ENCODE measurements at regions not wholly inside any gene's neighbourhood (a gene's known extent, or its start where the extent isn't known, plus 50 kb on each side); places are given as distances from the start of the nearest gene placed in this dataset.

- TF ChIP-seq CTCF (conservative IDR thresholded peaks at IDR 0.05 in 1 of 2, IDR thresholded peaks at IDR 0.05 in 1 of 2; ENCODE audit: low read depth in 1 of 2, low read length in 2 of 2): no peak
- TF ChIP-seq EZH2 (IDR thresholded peaks at IDR 0.05; ENCODE audit: low read length, missing control alignments): no peak
- H3K27ac ChIP-seq (ENCODE audit: insufficient read depth, low read length): no peak overlapping the region
- H2AFZ ChIP-seq (ENCODE audit: low read length): no peak overlapping the region
- H3K4me3 ChIP-seq (replicated peaks in 1 of 4; ENCODE audit: control extremely low read depth in 1 of 4, insufficient read depth in 1 of 4, low read depth in 3 of 4, low read length in 4 of 4): no peak overlapping the region
- H3K4me1 ChIP-seq (ENCODE audit: control insufficient read depth, extremely low read depth, insufficient read depth, low read length): no peaks in the 10 kb centered on the region
- H3K27me3 ChIP-seq (ENCODE audit: control insufficient read depth, insufficient read depth, low read length): no peaks in the 10 kb centered on the region
- H3K4me2 ChIP-seq (ENCODE audit: extremely low read depth, insufficient read depth, low read length): no peak overlapping the region
- no peak overlapping the region for H3K9ac ChIP-seq (ENCODE audit: insufficient read depth, low read length)
- H3K36me3 ChIP-seq (ENCODE audit: control insufficient read depth, insufficient read depth, low read length): no peaks in the 10 kb centered on the region
- DNase-seq (ENCODE audit: low read depth in 2 of 2): no peak
- no peaks in the 10 kb centered on the region for H3K9me3 ChIP-seq (ENCODE audit: control insufficient read depth, insufficient read depth, low read depth, low read length)
- H3K79me2 ChIP-seq (ENCODE audit: control insufficient read depth, insufficient read depth, low read length): no peaks in the 10 kb centered on the region
- no peaks in the 10 kb centered on the region for H4K20me1 ChIP-seq (ENCODE audit: control insufficient read depth, extremely low read depth, insufficient read depth, low read length)
These were observed 371.6 kb upstream of the EPHA7 start for GRCh38 chr6:93790981-93791380.

- Histone ChIP-seq H3K9ac (ENCODE audit: insufficient read depth, low read length) (no peak overlapping the region), H2AFZ (ENCODE audit: low read length) (no peak overlapping the region), H3K9me3 (ENCODE audit: control insufficient read depth, insufficient read depth, low read depth, low read length) (no peaks in the 10 kb centered on the region), H3K36me3 (ENCODE audit: control insufficient read depth, insufficient read depth, low read length) (no peaks in the 10 kb centered on the region), H3K4me2 (ENCODE audit: extremely low read depth, insufficient read depth, low read length) (no peak overlapping the region), H3K27me3 (ENCODE audit: control insufficient read depth, insufficient read depth, low read length) (no peaks in the 10 kb centered on the region), H3K27ac (ENCODE audit: insufficient read depth, low read length) (no peak overlapping the region), H3K4me1 (ENCODE audit: control insufficient read depth, extremely low read depth, insufficient read depth, low read length) (no peaks in the 10 kb centered on the region), H4K20me1 (ENCODE audit: control insufficient read depth, extremely low read depth, insufficient read depth, low read length) (no peaks in the 10 kb centered on the region), H3K4me3 (replicated peaks in 1 of 4; ENCODE audit: control extremely low read depth in 1 of 4, insufficient read depth in 1 of 4, low read depth in 3 of 4, low read length in 4 of 4) (no peak overlapping the region), H3K79me2 (ENCODE audit: control insufficient read depth, insufficient read depth, low read length) (no peaks in the 10 kb centered on the region)
- TF ChIP-seq EZH2 (IDR thresholded peaks at IDR 0.05; ENCODE audit: low read length, missing control alignments) (no peak), CTCF (conservative IDR thresholded peaks at IDR 0.05 in 1 of 2, IDR thresholded peaks at IDR 0.05 in 1 of 2; ENCODE audit: low read depth in 1 of 2, low read length in 2 of 2) (no peak)
- DNase-seq (ENCODE audit: low read depth in 2 of 2): no peak
These were observed 370.2 kb upstream of the EPHA7 start for GRCh38 chr6:93789532-93789931.

- H3K27me3 ChIP-seq (ENCODE audit: control insufficient read depth, insufficient read depth, low read length): no peaks in the 10 kb centered on the region
- no peak overlapping the region for H2AFZ ChIP-seq (ENCODE audit: low read length)
- H3K27ac ChIP-seq (ENCODE audit: insufficient read depth, low read length): no peak overlapping the region
- no peaks in the 10 kb centered on the region for H3K36me3 ChIP-seq (ENCODE audit: control insufficient read depth, insufficient read depth, low read length)
- TF ChIP-seq EZH2 (IDR thresholded peaks at IDR 0.05; ENCODE audit: low read length, missing control alignments) (no peak), CTCF (conservative IDR thresholded peaks at IDR 0.05 in 1 of 2, IDR thresholded peaks at IDR 0.05 in 1 of 2; ENCODE audit: low read depth in 1 of 2, low read length in 2 of 2) (no peak)
- no peaks in the 10 kb centered on the region for H3K9me3 ChIP-seq (ENCODE audit: control insufficient read depth, insufficient read depth, low read depth, low read length)
- peak; percentile 55 to 56 for DNase-seq (ENCODE audit: low read depth in 2 of 2)
- H3K79me2 ChIP-seq (ENCODE audit: control insufficient read depth, insufficient read depth, low read length): no peaks in the 10 kb centered on the region
- H4K20me1 ChIP-seq (ENCODE audit: control insufficient read depth, extremely low read depth, insufficient read depth, low read length): no peaks in the 10 kb centered on the region
- H3K4me3 ChIP-seq (replicated peaks in 1 of 4; ENCODE audit: control extremely low read depth in 1 of 4, insufficient read depth in 1 of 4, low read depth in 3 of 4, low read length in 4 of 4): no peak overlapping the region
- no peaks in the 10 kb centered on the region for H3K4me1 ChIP-seq (ENCODE audit: control insufficient read depth, extremely low read depth, insufficient read depth, low read length)
- no peak overlapping the region for H3K9ac ChIP-seq (ENCODE audit: insufficient read depth, low read length)
- H3K4me2 ChIP-seq (ENCODE audit: extremely low read depth, insufficient read depth, low read length): no peak overlapping the region
These were observed 368.5 kb upstream of the EPHA7 start for GRCh38 chr6:93787841-93788240.
